Fibroblast of upper back skin (primary cell): ENCODE measurements at regions not wholly inside any gene's neighbourhood (a gene's known extent, or its start where the extent isn't known, plus 50 kb on each side); places are given as distances from the start of the nearest gene placed in this dataset.

ENCODE experiments used
- DNase-seq: peaks from one replicate; pipeline ENCODE4 v3.0.0-alpha.2; 2013

DNA sequence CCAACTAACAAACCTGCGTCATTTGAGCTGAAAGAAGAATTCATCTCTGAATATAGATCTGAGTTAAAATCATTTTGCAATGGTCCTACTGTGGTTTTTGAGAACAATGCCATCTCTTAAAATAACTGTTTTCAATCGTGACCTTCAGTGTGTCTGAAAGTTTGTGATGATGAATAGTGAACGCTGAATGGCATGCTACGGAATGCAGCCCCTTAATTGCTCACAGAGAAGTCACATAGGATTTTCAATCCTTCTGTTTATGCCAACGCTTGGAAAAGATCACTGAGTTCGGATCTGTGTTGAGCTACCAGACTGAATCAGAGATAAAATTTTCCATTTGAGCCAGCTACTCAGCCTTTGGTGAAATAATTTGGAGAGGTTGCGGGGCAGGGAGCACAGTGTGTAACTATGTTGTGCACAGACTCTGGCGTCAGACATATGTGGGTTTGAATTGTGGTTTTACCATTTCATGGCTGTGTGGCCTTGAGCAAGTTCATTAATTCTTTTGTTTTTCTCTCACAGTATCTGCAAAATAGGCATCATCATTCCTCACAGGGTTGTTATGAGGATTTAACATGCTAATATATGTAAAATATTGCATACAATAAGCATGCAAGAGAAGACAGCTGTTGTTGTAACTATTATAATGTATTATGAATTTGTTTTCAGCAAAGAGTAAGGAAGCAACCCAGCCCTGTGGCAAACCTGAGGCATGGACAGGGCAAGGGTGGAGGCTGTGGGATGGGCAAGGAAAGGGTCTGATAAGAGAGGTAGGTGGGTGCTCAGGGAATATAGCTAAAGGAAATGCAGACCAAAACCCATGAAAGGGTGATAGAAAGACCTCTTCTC is 679.9 kb downstream of the KCNA4 start:
- DNase-seq, result peak; percentile 57

DNA sequence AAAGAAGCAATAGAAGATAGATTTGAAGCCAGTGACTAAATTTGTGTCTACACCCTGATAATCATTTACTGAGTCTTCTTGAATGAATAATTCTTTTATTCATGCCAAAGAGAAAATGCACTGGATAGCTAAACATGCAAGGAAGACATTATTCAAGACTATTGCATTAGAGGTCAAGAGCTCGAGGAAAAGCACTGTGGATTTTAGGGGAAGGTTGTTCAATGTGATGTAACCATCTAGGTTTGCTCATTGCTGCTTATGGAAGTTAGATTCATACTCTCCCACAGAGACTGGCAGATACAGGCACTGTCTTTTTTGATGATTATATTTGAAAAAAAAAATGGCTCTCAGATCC is 682.1 kb downstream of the KCNA4 start:
- peak; percentile 69 for DNase-seq

DNA sequence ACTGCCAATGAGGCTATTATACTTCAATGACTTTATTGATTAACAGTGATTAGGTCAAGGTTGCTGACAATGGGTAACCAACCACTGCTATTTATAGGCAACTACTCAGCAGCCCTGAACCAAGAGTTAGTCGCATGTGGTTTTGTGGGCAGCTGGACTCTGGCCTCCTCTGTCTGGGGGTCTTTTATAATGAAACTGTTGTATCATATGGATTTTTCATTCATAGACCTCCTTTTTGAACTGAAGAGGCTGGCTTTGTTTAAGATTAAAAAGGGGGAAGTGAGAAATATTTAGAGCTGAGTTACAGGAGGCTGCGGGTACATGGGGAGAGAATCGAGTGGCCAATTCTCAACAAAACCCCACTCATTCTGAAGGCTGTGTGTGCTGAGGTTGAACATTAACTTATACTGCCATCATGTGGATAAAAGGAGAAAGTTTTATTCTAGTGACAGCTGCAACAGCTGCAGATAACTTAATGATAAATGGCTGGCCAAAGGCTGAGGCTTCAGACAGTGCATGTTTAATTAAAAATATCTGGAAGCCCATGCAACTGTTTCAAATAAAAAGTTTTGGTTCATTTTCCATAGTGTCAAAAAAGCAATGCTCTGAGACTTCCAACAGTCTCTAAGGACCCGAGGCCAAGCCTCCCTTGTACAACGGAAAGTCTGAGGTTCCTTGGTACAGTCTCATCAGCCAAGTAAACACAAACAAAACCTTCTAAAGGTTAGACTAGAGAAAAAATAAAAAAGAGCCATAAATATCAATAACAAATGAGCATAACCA is 682.6 kb downstream of the KCNA4 start:
- peak; percentile 85 for DNase-seq

- DNase-seq, result no peak
Observed at GRCh38 chr11:29331451-29332010, 685.3 kb downstream of the KCNA4 start.

GRCh38 chr11:29328961-29329441 is 687.8 kb downstream of the KCNA4 start:
- DNase-seq, result peak; percentile 85

GRCh38 chr11:29327891-29328290 is 688.9 kb downstream of the KCNA4 start:
- no peak for DNase-seq

DNA sequence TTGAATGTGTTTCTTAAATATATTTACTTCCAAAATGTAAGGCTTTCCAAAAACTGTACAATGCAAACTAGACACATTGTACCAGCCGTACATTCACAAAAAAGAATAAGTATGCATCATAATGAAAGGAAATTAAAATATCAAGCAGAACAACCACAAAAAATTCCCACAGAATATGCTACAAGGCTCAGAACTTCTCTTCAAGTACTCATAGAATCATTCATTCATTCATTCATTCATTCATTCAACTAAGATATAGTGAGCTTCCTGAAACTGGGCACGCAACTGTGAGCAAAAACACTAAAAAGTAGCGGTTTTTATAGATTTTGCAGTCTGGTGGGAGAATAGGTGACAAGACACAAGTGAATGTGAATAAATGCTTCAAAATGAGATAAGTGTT is 690.1 kb downstream of the KCNA4 start:
- no peak for DNase-seq

DNA sequence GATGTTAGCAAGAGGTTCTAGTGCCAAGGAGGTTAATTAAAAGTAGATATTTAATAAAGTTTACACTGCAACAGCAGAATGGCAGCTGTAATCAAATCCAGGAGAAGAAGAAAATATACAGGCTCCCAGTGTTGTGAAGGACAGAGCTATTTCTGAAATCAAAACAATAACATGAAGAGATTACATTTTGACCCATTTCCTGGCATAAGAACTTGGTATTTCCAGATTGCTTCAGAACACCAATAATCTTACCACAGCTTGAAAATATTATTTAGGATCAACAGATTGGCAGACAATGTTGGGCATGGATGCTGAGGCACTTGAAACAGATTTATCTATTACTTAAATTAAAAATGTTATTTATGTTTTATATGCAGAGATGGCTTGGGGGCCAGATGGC is 692.5 kb downstream of the KCNA4 start:
- DNase-seq, result no peak

GRCh38 chr11:29321293-29322132 is 695.3 kb downstream of the KCNA4 start:
- DNase-seq, result peak; percentile 75

DNA sequence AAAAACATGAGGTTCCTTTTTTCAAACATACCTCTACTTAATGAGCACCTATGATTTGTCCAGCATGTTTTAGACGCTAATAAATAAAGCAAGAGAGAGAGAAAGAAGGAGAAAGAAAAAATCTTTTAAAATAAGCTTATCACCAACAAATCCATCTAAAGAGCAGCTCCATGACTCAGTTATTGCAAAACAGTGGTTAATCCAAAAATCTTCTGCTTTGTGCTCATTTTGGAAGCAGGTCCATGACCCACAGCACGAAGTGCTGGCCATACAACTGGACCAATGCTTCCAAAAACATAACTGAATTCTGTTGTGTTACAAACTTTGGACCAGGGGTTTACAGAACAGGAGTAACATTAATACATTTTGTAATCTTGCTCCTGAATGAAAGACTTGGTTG is 696.6 kb downstream of the KCNA4 start:
- no peak for DNase-seq

GRCh38 chr11:29319210-29319609 is 697.6 kb downstream of the KCNA4 start:
- no peak for DNase-seq

- DNase-seq, result peak; percentile 83
Observed at GRCh38 chr11:29318134-29318845, 698.5 kb downstream of the KCNA4 start.

- DNase-seq, result no peak
Observed at GRCh38 chr11:29317694-29318093, 699.1 kb downstream of the KCNA4 start.

GRCh38 chr11:29315275-29315674 is 701.6 kb downstream of the KCNA4 start:
- peak; percentile 56 for DNase-seq

- DNase-seq, result no peak
Observed at GRCh38 chr11:29314211-29314610, 702.6 kb downstream of the KCNA4 start.

- peak; percentile 76 for DNase-seq
Observed at GRCh38 chr11:29312812-29313211, 704.0 kb downstream of the KCNA4 start.

GRCh38 chr11:29310725-29311342 is 706.0 kb downstream of the KCNA4 start:
- no peak for DNase-seq

DNA sequence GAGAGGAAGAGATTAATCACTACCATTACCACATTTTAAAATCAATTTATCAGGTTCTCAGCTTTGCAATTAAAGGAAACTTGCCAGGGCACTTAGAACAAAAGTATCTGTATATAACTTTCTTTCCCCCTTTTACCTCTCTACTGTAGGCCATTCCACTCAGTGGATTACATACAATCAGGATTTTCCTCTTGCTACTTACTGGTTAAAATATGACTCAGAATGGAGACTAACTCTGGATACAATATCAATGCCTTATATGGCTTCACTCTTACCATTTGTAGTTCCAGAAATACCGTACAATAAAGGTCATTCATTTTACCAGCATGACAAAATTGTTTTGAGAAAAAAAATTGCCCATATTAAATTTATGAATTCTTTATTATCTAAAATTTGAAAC is 706.8 kb downstream of the KCNA4 start:
- DNase-seq, result peak; percentile 95

DNA sequence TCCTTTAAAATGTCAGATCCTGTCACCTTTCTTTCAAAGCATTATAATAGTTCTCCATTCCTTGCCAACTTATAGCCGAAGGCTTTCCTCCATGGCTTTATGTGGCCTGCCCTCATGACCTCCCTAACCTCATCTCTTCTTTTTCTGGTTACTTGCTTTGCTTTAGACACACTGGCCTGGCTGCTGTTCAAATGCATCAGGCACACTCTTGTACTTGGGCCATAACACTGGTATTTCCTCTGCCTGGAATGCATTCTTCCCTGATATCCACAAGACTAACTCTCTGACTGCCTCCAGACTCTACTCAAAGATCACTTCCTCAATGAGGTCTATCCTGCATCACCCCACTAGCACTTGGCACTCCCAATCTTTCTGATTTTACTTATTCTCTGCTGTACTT is 710.3 kb downstream of the KCNA4 start:
- peak; percentile 97 for DNase-seq

GRCh38 chr11:29305456-29306232 is 711.2 kb downstream of the KCNA4 start:
- DNase-seq, result no peak

- peak; percentile 93 for DNase-seq
Observed at GRCh38 chr11:29300420-29300819, 716.4 kb downstream of the KCNA4 start.
